GM12865 (cell line): ENCODE measurements at regions not wholly inside any gene's neighbourhood (a gene's known extent, or its start where the extent isn't known, plus 50 kb on each side); places are given as distances from the start of the nearest gene placed in this dataset.
A peak's percentile ranks its signal among the peaks of the same experiment; 100 is the strongest.

Experiments
- DNase-seq: peaks from one replicate; pipeline ENCODE4 v3.0.0; 2010; ENCODE audit warnings: low read depth
- H3K4me3 ChIP-seq: 2 replicates; pipeline ENCODE4 v1.5.1; 2011; ENCODE audit warnings: mild to moderate bottlenecking, low read depth, low read length, control low read depth
- CTCF ChIP-seq: IDR thresholded peaks from 2 replicates; pipeline ENCODE4 v1.5.1; 2011; ENCODE audit warnings: low read length, control low read depth, low read depth, inconsistent platforms; ENCODE audit not compliant: insufficient read depth; ENCODE audit errors: missing control alignments

DNA sequence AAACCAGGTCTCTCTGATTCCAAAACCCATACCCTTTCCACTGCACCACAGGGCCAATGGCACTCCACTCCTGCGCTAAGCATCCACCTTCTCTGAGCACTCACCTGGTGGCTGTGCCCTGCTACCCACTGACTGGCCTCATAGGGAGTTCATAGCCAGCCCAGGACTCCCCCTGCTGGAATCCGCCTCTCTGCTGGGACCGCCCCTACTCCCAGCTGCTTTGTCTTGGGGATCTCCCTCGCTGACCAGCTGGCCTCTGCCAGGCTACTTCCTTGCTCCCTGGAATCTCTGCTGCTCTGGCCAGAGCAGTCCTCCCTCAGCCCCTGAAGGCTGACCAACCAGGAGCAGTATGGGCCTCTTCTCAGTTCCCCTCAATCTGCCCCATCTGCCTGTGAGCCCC lies 129.7 kb downstream of the FAXC start:
- TF ChIP-seq CTCF, result peak; percentile 22
- no peak overlapping the region for H3K4me3 ChIP-seq
- peak; percentile 24 for DNase-seq

GRCh38 chr6:99216959-99217358 lies 132.5 kb downstream of the FAXC start:
- DNase-seq, result no peak

GRCh38 chr6:99195986-99196655 lies 153.4 kb downstream of the FAXC start:
- DNase-seq, result no peak
- no peak for TF ChIP-seq CTCF
- no peak overlapping the region for H3K4me3 ChIP-seq

More at GRCh38 chr6:99216959-99217358, 132.5 kb downstream of the FAXC start:
- H3K4me3 ChIP-seq, result no peak overlapping the region
- no peak for TF ChIP-seq CTCF

- no peak for DNase-seq
Measured at GRCh38 chr6:99192561-99192960, 156.9 kb downstream of the FAXC start.

GRCh38 chr6:99189823-99190721 lies 159.4 kb downstream of the FAXC start:
- DNase-seq, result peak; percentile 82
- TF ChIP-seq CTCF, result no peak
- H3K4me3 ChIP-seq, result no peak overlapping the region

More at GRCh38 chr6:99192561-99192960, 156.9 kb downstream of the FAXC start:
- no peak for TF ChIP-seq CTCF
- no peak overlapping the region for H3K4me3 ChIP-seq

DNA sequence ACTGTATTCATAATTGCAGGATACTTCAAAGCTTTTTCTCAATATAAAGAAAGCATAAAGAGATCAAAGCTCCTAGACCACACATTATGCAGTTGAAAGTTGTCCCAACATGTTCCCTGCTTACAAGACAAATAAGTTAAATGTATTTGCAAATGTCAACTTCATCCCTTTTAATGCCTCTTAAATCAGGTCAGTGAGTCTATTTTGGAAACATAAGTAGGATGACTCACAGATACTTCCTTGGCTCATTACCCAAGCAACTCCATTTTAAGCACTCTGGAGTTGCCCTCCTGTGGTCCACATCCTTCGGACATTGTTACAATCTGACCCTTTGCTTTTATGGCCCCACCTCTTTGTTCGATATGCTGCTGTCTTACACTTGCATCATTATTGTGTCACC lies 162.0 kb downstream of the FAXC start:
- no peak for DNase-seq
- H3K4me3 ChIP-seq, result no peak overlapping the region
- TF ChIP-seq CTCF, result no peak
